Cardiac septum (tissue), 1 donor: ENCODE measurements at regions not wholly inside any gene's neighbourhood (a gene's known extent, or its start where the extent isn't known, plus 50 kb on each side); places are given as distances from the start of the nearest gene placed in this dataset.

ENCODE experiments used
- DNase-seq: peaks from one replicate; pipeline ENCODE4 v3.0.0-alpha.2; 2020; ENCODE audit warnings: low spot score
- intact Hi-C: fragments of 100-400 bp; cut with DNase I; formaldehyde crosslinking; loops from one replicate; pipeline ENCODE4 v1.14.0; 2022
- donor health status: DM: no; HTN: no; CAD: no.

- no peak for DNase-seq
- intact Hi-C loops = no loop called here
Measured at GRCh38 chr14:71593966-71594365, 338.3 kb upstream of the RGS6 start.

DNA sequence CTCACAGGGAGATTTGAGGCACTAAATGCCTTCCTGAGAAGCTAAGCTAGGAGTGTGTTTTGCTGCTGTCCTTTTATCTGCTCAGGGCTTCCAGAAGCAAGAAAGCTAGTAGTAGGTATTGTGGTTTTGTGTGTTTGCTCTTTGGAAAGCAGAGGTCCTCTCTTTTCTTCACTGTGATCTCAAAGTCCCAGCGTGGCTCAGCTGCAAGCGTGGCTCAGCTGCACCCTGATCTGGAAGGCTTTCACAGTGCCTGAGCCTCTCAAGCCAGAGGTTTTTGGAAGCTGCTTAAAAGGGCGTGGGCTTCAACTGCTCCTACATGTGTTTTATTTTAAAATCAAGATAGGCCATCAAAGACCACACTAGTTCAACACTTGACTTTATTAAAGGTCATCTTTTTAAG lies 337.4 kb upstream of the RGS6 start:
- DNase-seq = no peak
- intact Hi-C loops = no loop called here

DNA sequence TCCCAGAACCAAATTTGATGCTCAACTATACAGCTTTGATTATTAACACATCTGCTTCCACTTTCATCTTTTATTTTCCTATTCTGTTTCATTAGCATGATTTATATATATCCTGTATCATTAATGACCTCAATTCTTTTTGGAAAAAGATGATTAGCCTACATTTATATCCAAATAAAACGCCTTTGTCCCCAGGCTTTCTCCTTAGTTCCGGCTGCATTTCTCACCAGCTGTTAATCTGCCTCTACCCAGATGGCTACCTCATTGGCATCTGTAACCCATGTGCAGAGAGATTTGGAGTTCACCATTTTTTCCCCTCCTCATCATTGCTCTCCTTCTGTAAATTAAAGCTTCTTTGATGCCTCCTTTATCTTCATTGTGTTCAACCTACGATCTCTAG lies 336.8 kb upstream of the RGS6 start:
- intact Hi-C loops = no loop called here
- DNase-seq = no peak

GRCh38 chr14:71597287-71597920 lies 334.8 kb upstream of the RGS6 start:
- no peak for DNase-seq
- intact Hi-C loops = no loop called here

GRCh38 chr14:71597955-71598660 lies 334.1 kb upstream of the RGS6 start:
- intact Hi-C loops = no loop called here
- DNase-seq = no peak

GRCh38 chr14:71600309-71600708 lies 331.9 kb upstream of the RGS6 start:
- intact Hi-C loops = no loop called here
- DNase-seq = no peak

GRCh38 chr14:71602524-71602923 lies 329.7 kb upstream of the RGS6 start:
- DNase-seq = no peak
- intact Hi-C loops = no loop called here

GRCh38 chr14:71604231-71604630 lies 328.0 kb upstream of the RGS6 start:
- DNase-seq = no peak
- intact Hi-C loops = no loop called here

GRCh38 chr14:71606064-71606463 lies 326.2 kb upstream of the RGS6 start:
- no peak for DNase-seq
- intact Hi-C loops = no loop called here

DNA sequence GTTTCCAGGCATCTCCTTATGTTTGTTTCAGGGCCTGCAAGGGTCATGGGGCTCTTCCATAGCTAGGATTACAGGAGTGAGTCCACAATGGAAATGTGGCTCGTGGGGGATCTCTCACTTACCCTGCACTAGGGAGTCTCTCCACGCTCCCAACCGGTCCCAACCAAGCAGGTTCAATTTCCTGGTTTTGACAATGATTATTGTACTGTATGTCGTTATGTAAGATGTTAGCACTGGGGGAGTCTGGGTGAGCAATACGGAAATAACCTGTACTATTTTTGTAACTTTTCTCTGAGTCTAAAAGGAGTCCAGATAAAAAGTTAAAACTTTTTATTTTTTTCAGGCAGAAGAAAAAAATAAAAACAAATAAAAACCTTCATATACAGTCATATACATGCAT lies 325.7 kb upstream of the RGS6 start:
- intact Hi-C loops = no loop called here
- DNase-seq = no peak

- intact Hi-C loops = no loop called here
- no peak for DNase-seq
Measured at GRCh38 chr14:71607056-71607455, 325.2 kb upstream of the RGS6 start.

GRCh38 chr14:71610149-71610548 lies 322.1 kb upstream of the RGS6 start:
- DNase-seq = no peak
- intact Hi-C loops = no loop called here

- intact Hi-C loops = no loop called here
- DNase-seq = no peak
Measured at GRCh38 chr14:71610797-71611196, 321.4 kb upstream of the RGS6 start.

GRCh38 chr14:71613168-71613567 lies 319.1 kb upstream of the RGS6 start:
- no peak for DNase-seq
- intact Hi-C loops = no loop called here

- no peak for DNase-seq
Measured at GRCh38 chr14:71616013-71616412, 316.2 kb upstream of the RGS6 start.

DNA sequence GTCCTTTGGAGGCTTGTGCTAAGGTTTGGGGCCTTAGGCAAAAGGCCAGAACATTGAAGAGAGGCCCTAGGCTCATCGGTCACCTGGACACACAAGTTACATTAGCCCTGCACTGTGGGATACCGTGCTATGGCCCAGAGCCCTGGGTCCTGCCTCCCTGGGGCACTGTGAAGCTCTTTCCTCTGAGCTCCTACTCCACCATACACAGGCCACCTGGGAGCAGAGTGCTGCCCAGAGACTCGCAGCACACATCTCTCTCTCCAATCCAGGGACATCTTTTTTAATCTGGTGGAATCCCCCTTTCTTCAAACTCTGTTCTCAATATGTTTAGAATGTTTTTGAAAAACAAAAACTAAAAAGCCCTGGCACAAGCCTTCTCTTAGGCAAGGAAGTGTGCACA lies 314.2 kb upstream of the RGS6 start:
- intact Hi-C loops = no loop called here

More at GRCh38 chr14:71616013-71616412, 316.2 kb upstream of the RGS6 start:
- intact Hi-C loops = no loop called here

GRCh38 chr14:71618716-71619115 lies 313.5 kb upstream of the RGS6 start:
- DNase-seq = no peak
- intact Hi-C loops = no loop called here

More for the DNA sequence above, 314.2 kb upstream of the RGS6 start:
- DNase-seq = no peak

DNA sequence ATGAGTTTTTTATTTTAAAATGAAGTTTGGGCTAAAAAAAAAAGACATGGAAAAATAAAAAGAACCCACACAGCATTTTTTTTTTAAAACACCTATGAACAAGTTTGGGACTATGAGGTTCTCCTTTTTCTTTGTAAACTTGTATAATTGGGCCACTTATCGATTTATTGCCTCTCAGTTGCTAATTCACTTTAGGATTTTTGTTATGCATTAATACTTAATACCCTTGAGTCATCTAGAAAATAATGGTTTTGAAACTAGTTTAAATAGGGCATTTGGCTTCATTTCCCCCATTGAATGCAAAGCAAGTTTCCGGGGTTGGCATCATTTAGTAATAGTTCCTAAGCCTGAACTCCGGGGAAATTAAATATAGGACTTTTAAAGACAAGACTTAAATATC lies 312.8 kb upstream of the RGS6 start:
- intact Hi-C loops = no loop called here
- no peak for DNase-seq

DNA sequence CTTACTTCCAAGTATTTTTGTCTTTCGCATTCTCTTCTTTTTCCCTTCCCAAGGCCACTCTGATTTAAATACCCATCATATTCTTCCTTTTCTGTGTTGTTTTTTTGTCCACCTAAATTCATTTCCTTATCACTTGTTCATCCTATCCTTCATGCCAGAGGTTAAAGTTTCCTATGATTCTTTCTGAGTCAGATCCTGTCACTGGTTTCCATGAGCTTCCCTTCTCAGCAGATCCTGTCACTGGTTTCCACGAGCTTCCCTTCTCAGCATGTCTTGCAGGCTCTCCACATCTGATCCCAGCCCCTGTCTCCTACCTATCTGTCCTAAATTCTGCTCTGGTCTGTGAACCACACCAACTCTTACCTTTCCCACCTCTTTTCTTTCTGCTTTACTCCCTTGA lies 311.8 kb upstream of the RGS6 start:
- no peak for DNase-seq
- intact Hi-C loops = no loop called here

DNA sequence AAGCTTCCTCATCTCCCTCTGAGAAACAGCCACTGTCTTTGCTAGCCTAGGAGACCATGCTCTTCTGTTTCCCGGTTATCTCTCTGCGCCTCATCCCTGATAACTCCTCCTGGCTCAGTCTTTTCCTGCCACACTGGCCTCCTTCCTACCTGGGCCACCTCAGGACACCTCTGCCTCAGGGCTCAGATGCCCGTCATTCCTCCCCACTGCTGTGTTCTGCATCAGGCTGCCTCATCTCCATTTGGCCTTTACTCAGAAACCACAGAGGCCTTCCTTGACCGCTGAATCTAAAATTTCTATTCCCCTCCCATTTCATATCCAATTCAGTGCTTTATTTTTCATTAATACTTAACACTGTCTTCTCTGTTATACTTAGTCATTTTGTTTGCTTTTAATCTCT lies 311.0 kb upstream of the RGS6 start:
- intact Hi-C loops = no loop called here
- no peak for DNase-seq

DNA sequence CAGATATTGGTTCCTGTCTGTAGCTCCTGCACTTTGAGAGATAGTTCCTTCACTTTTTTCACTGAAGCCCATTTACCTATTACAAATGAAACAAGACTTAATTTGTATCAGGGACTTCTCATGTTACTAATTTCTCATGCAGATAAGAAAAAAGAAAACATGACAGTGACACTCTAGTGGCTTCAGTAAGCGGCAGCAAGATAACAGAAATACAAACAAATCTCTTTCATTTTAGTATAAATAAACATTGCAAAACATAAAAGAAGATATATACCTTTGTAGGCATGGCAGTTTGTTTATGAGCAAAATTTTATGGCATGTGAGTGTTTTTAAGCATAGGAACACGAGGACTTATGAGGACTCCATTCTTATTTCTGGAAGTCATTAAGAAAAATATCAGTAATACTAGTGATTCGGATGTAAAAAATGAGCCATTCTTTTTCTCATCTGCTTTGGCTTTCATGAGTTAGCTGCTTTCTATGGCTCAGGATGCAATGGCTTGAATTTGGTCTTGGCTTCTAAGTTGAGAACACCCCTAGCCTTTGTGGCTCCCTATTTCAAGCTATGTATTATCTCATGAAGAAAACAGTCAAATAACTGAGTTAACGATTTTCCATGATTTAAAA lies 310.1 kb upstream of the RGS6 start:
- intact Hi-C loops = no loop called here
- no peak for DNase-seq
